SK-N-SH (cell line): ENCODE measurements at regions not wholly inside any gene's neighbourhood (a gene's known extent, or its start where the extent isn't known, plus 50 kb on each side); places are given as distances from the start of the nearest gene placed in this dataset.

ENCODE experiments used
- CTCF ChIA-PET: fragments of 300-600, 350-600 bp; formaldehyde crosslinking; extraction: SDS; loops from one replicate; lab custom pipeline; 2021; lab: Yijun Ruan, JAX
- POLR2A ChIA-PET: fragments of 350-600 bp; sonication (Branson Sonifier 250); formaldehyde crosslinking; extraction: SDS; loops from one replicate; lab custom pipeline; 2020; ENCODE audit warnings: antibody characterized with exemption, inconsistent platforms; lab: Yijun Ruan, JAX
- DNase-seq: peaks from one replicate; pipeline ENCODE4 v3.0.0; 2012
- H2AFZ ChIP-seq: fragments of 200-600 bp; sonication (generic); 2 replicates; pipeline ENCODE4 v1.8.1; 2016; ENCODE audit warnings: antibody characterized with exemption, mild to moderate bottlenecking, low read depth
- H3F3A ChIP-seq: fragments of 200-600 bp; sonication (generic); replicated peaks from 2 replicates; pipeline ENCODE3; 2016; ENCODE audit warnings: antibody characterized with exemption, mild to moderate bottlenecking; ENCODE audit not compliant: insufficient read depth
- H3K27ac ChIP-seq, 2 experiments: fragments of 200-500 bp in 1 of 2; fragments of 200-600 bp in 1 of 2; sonication (Bioruptor generic) in 1 of 2; sonication (generic), shearing (Covaris generic) in 1 of 2; 2 replicates each; pipeline versions ENCODE4 v1.5.1 to v1.6.1; 2014 to 2016; ENCODE audit warnings: low read depth in 2 of 2, inconsistent platforms in 1 of 2, low read length in 1 of 2, mild to moderate bottlenecking in 1 of 2, mixed read lengths in 1 of 2
- H3K27me3 ChIP-seq: fragments of 200-600 bp; sonication (generic), shearing (Covaris generic); 2 replicates; pipeline ENCODE4 v1.6.1; 2016; ENCODE audit warnings: mixed run types; ENCODE audit not compliant: insufficient read depth
- H3K36me3 ChIP-seq, 2 experiments: fragments of 200-500 bp in 1 of 2; fragments of 200-600 bp in 1 of 2; sonication (Bioruptor generic) in 1 of 2; sonication (generic) in 1 of 2; replicated peaks in 1 of 2; 2 replicates each; pipeline versions ENCODE3 to v1.5.1; 2014 to 2016; ENCODE audit warnings: low read length in 1 of 2, mild to moderate bottlenecking in 1 of 2; ENCODE audit not compliant: insufficient read depth in 2 of 2, control insufficient read depth in 1 of 2
- H3K4me1 ChIP-seq, 2 experiments: fragments of 200-500 bp in 1 of 2; fragments of 200-600 bp in 1 of 2; sonication (Bioruptor generic) in 1 of 2; sonication (generic), shearing (Covaris generic) in 1 of 2; 2 replicates each; pipeline versions ENCODE4 v1.5.1 to v1.6.1; 2014 to 2016; ENCODE audit warnings: low read depth in 1 of 2, low read length in 1 of 2, mixed run types in 1 of 2; ENCODE audit not compliant: insufficient read depth in 2 of 2, control insufficient read depth in 1 of 2
- H3K4me2 ChIP-seq: fragments of 200-600 bp; sonication (generic), shearing (Covaris generic); 2 replicates; pipeline ENCODE4 v1.6.1; 2017; ENCODE audit warnings: mixed run types
- H3K4me3 ChIP-seq, 2 experiments: fragments of 200-500 bp in 1 of 2; fragments of 200-600 bp in 1 of 2; sonication (Bioruptor generic) in 1 of 2; sonication (generic), shearing (Covaris generic) in 1 of 2; 2 replicates each; pipeline versions ENCODE4 v1.5.1 to v1.8.1; 2014 to 2016; ENCODE audit warnings: low read depth in 2 of 2, inconsistent platforms in 1 of 2, low read length in 1 of 2, mild to moderate bottlenecking in 1 of 2, mixed read lengths in 1 of 2, moderate library complexity in 1 of 2
- H3K79me2 ChIP-seq: fragments of 200-600 bp; sonication (generic); 2 replicates; pipeline ENCODE4 v1.8.1; 2017; ENCODE audit warnings: mild to moderate bottlenecking; ENCODE audit not compliant: insufficient read depth
- H3K9ac ChIP-seq: fragments of 200-600 bp; sonication (generic); 2 replicates; pipeline ENCODE4 v1.6.1; 2017; ENCODE audit warnings: mixed run types
- H3K9me2 ChIP-seq: fragments of 200-600 bp; sonication (generic); 2 replicates; pipeline ENCODE4 v1.6.1; 2017; ENCODE audit warnings: mixed run types
- H3K9me3 ChIP-seq: fragments of 200-600 bp; sonication (generic); 2 replicates; pipeline ENCODE4 v1.6.1; 2017; ENCODE audit warnings: mixed run types, mild to moderate bottlenecking, moderate library complexity
- H4K20me1 ChIP-seq: fragments of 200-600 bp; sonication (generic); 2 replicates; pipeline ENCODE4 v1.6.1; 2017; ENCODE audit warnings: mild to moderate bottlenecking, mixed run types; ENCODE audit not compliant: insufficient read depth
- ELF1 ChIP-seq: IDR thresholded peaks from 2 replicates; pipeline ENCODE4 v1.4.0; 2012
- IRF3 ChIP-seq: fragments of 150-350 bp; IDR thresholded peaks from 2 replicates; pipeline ENCODE4 v1.6.1; 2016; ENCODE audit warnings: mild to moderate bottlenecking, low read depth, low read length
- RXRA ChIP-seq: IDR thresholded peaks from 2 replicates; pipeline ENCODE4 v1.4.0; 2012; ENCODE audit warnings: low read depth, mild to moderate bottlenecking, borderline replicate concordance
- SIN3A ChIP-seq: IDR thresholded peaks from 2 replicates; pipeline ENCODE4 v1.6.1; 2012; ENCODE audit warnings: low read depth, mild to moderate bottlenecking, low read length, moderate library complexity, borderline replicate concordance
- TAF1 ChIP-seq: IDR thresholded peaks from 2 replicates; pipeline ENCODE4 v1.6.1; 2012; ENCODE audit warnings: low read depth, mild to moderate bottlenecking, low read length, moderate library complexity, borderline replicate concordance
- WGBS: methylation state at CpG from one replicate; pipeline ENCODE4 v1.1.6; 2017; ENCODE audit warnings: low lambda C conversion rate; 5-methylcytosine and 5-hydroxymethylcytosine counted together
- TF ChIP-seq, protein P1 (sequence below): IDR thresholded peaks from 2 replicates; pipeline ENCODE4 v1.4.0; 2012; ENCODE audit warnings: low read depth, borderline replicate concordance
- TF ChIP-seq, protein P2 (sequence below): IDR thresholded peaks from 2 replicates; pipeline ENCODE4 v1.4.0; 2012; ENCODE audit warnings: low read depth
- TF ChIP-seq, protein P3 (sequence below): IDR thresholded peaks from 2 replicates; pipeline ENCODE4 v1.6.1; 2012; ENCODE audit warnings: mild to moderate bottlenecking, low read depth, low read length, moderate library complexity
- TF ChIP-seq, protein P4 (sequence below): IDR thresholded peaks from 2 replicates; pipeline ENCODE4; 2012

GRCh38 chr5:4716781-4717180 lies 423.3 kb upstream of the ADAMTS16 start:
- no peaks in the 10 kb centered on the region for H3K9me3 ChIP-seq
- POLR2A ChIA-PET = no interaction called here
- H3K27me3 ChIP-seq = no peaks in the 10 kb centered on the region
- H2AFZ ChIP-seq = no peak overlapping the region
- 1% methylated on average over 4 of the region's 4 CpGs for WGBS
- H3K36me3 ChIP-seq = no peaks in the 10 kb centered on the region
- H3K9ac ChIP-seq = no peak overlapping the region
- H3K27ac ChIP-seq = no peak overlapping the region
- no peaks in the 10 kb centered on the region for H3F3A ChIP-seq
- no peaks in the 10 kb centered on the region for H3K79me2 ChIP-seq
- no peak for DNase-seq
- no peak overlapping the region for H3K4me2 ChIP-seq
- TF ChIP-seq, protein P1, sequence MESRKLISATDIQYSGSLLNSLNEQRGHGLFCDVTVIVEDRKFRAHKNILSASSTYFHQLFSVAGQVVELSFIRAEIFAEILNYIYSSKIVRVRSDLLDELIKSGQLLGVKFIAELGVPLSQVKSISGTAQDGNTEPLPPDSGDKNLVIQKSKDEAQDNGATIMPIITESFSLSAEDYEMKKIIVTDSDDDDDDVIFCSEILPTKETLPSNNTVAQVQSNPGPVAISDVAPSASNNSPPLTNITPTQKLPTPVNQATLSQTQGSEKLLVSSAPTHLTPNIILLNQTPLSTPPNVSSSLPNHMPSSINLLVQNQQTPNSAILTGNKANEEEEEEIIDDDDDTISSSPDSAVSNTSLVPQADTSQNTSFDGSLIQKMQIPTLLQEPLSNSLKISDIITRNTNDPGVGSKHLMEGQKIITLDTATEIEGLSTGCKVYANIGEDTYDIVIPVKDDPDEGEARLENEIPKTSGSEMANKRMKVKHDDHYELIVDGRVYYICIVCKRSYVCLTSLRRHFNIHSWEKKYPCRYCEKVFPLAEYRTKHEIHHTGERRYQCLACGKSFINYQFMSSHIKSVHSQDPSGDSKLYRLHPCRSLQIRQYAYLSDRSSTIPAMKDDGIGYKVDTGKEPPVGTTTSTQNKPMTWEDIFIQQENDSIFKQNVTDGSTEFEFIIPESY = no peak
- no peak for TF ChIP-seq ELF1
- no peak for TF ChIP-seq TAF1
- no peak for TF ChIP-seq RXRA
- no peak for TF ChIP-seq SIN3A
- TF ChIP-seq, protein P2, sequence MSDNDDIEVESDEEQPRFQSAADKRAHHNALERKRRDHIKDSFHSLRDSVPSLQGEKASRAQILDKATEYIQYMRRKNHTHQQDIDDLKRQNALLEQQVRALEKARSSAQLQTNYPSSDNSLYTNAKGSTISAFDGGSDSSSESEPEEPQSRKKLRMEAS = no peak
- TF ChIP-seq, protein P3, sequence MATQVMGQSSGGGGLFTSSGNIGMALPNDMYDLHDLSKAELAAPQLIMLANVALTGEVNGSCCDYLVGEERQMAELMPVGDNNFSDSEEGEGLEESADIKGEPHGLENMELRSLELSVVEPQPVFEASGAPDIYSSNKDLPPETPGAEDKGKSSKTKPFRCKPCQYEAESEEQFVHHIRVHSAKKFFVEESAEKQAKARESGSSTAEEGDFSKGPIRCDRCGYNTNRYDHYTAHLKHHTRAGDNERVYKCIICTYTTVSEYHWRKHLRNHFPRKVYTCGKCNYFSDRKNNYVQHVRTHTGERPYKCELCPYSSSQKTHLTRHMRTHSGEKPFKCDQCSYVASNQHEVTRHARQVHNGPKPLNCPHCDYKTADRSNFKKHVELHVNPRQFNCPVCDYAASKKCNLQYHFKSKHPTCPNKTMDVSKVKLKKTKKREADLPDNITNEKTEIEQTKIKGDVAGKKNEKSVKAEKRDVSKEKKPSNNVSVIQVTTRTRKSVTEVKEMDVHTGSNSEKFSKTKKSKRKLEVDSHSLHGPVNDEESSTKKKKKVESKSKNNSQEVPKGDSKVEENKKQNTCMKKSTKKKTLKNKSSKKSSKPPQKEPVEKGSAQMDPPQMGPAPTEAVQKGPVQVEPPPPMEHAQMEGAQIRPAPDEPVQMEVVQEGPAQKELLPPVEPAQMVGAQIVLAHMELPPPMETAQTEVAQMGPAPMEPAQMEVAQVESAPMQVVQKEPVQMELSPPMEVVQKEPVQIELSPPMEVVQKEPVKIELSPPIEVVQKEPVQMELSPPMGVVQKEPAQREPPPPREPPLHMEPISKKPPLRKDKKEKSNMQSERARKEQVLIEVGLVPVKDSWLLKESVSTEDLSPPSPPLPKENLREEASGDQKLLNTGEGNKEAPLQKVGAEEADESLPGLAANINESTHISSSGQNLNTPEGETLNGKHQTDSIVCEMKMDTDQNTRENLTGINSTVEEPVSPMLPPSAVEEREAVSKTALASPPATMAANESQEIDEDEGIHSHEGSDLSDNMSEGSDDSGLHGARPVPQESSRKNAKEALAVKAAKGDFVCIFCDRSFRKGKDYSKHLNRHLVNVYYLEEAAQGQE = no peak
- TF ChIP-seq IRF3 = no peak
- TF ChIP-seq, protein P4, sequence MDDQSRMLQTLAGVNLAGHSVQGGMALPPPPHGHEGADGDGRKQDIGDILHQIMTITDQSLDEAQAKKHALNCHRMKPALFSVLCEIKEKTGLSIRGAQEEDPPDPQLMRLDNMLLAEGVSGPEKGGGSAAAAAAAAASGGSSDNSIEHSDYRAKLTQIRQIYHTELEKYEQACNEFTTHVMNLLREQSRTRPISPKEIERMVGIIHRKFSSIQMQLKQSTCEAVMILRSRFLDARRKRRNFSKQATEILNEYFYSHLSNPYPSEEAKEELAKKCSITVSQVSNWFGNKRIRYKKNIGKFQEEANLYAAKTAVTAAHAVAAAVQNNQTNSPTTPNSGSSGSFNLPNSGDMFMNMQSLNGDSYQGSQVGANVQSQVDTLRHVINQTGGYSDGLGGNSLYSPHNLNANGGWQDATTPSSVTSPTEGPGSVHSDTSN = no peak
- no peaks in the 10 kb centered on the region for H3K9me2 ChIP-seq
- H3K4me1 ChIP-seq = no peaks in the 10 kb centered on the region
- no peaks in the 10 kb centered on the region for H4K20me1 ChIP-seq
- H3K4me3 ChIP-seq = no peak overlapping the region
- CTCF ChIA-PET = no interaction called here
